ENCODE measurements at regions not wholly inside any gene's neighbourhood (a gene's known extent, or its start where the extent isn't known, plus 50 kb on each side); places are given as distances from the start of the nearest gene placed in this dataset.

GRCh38 chr3:140823106-140823505 lies 118.5 kb upstream of the SLC25A36 start:
- no peak overlapping the region for H3K4me3 ChIP-seq (ENCODE audit: low read length)
- H3K27ac ChIP-seq (ENCODE audit: low read length): no peak overlapping the region
- H3K27me3 ChIP-seq (ENCODE audit: insufficient read depth, low read depth, low read length): no peaks in the 10 kb centered on the region
- H3K4me2 ChIP-seq (ENCODE audit: low read length): no peak overlapping the region
- no peaks in the 10 kb centered on the region for H3K9me2 ChIP-seq (ENCODE audit: insufficient read depth, low read length)
- no peaks in the 10 kb centered on the region for H3F3A ChIP-seq (ENCODE audit: insufficient read depth, low read length, poor library complexity, severe bottlenecking)
- no peak overlapping the region for H2AFZ ChIP-seq (ENCODE audit: low read depth, low read length)
- no peaks in the 10 kb centered on the region for H3K9me3 ChIP-seq (ENCODE audit: low read length)
- no peak overlapping the region for H3K9ac ChIP-seq (ENCODE audit: low read length)
- H4K20me1 ChIP-seq (ENCODE audit: insufficient read depth): no peaks in the 10 kb centered on the region
- H3K79me2 ChIP-seq (replicated peaks; ENCODE audit: insufficient read depth, low read length): no peaks in the 10 kb centered on the region
- TF ChIP-seq EP300 (conservative IDR thresholded peaks at IDR 0.05; ENCODE audit: poor library complexity, severe bottlenecking) (no peak), SMC3 (conservative IDR thresholded peaks at IDR 0.05; ENCODE audit: poor library complexity) (no peak), POLR2AphosphoS5 (IDR thresholded peaks at IDR 0.05) (no peak), REST (IDR thresholded peaks at IDR 0.05; ENCODE audit: borderline replicate concordance) (no peak), RAD21 (conservative IDR thresholded peaks at IDR 0.05) (no peak), EZH2 (IDR thresholded peaks at IDR 0.05; ENCODE audit: borderline replicate concordance, insufficient read depth, low read length, poor library complexity, severe bottlenecking) (no peak)
- H3K36me3 ChIP-seq (ENCODE audit: insufficient read depth, low read length): no peaks in the 10 kb centered on the region

GRCh38 chr3:140827894-140828293 lies 113.7 kb upstream of the SLC25A36 start:
- H3K9me2 ChIP-seq (ENCODE audit: insufficient read depth, low read length): no peaks in the 10 kb centered on the region
- no peak overlapping the region for H3K9ac ChIP-seq (ENCODE audit: low read length)
- TF ChIP-seq MXI1 (conservative IDR thresholded peaks at IDR 0.05; ENCODE audit: poor library complexity, severe bottlenecking) (no peak), CTCF (IDR thresholded peaks at IDR 0.05; ENCODE audit: poor library complexity, severe bottlenecking) (no peak), RAD21 (conservative IDR thresholded peaks at IDR 0.05) (no peak), EZH2 (IDR thresholded peaks at IDR 0.05; ENCODE audit: borderline replicate concordance, insufficient read depth, low read length, poor library complexity, severe bottlenecking) (no peak), SMC3 (conservative IDR thresholded peaks at IDR 0.05; ENCODE audit: poor library complexity) (no peak), REST (IDR thresholded peaks at IDR 0.05; ENCODE audit: borderline replicate concordance) (no peak), POLR2AphosphoS5 (IDR thresholded peaks at IDR 0.05) (no peak), EP300 (conservative IDR thresholded peaks at IDR 0.05; ENCODE audit: poor library complexity, severe bottlenecking) (no peak)

More at GRCh38 chr3:140827894-140828293, 113.7 kb upstream of the SLC25A36 start:
- Histone ChIP-seq H3K9me3 (ENCODE audit: low read length) (no peaks in the 10 kb centered on the region), H3K4me3 (ENCODE audit: low read length) (no peak overlapping the region), H2AFZ (ENCODE audit: low read depth, low read length) (no peak overlapping the region), H3K36me3 (ENCODE audit: insufficient read depth, low read length) (no peaks in the 10 kb centered on the region), H4K20me1 (ENCODE audit: insufficient read depth) (no peaks in the 10 kb centered on the region), H3F3A (ENCODE audit: insufficient read depth, low read length, poor library complexity, severe bottlenecking) (no peaks in the 10 kb centered on the region), H3K4me2 (ENCODE audit: low read length) (no peak overlapping the region), H3K27ac (ENCODE audit: low read length) (no peak overlapping the region), H3K27me3 (ENCODE audit: insufficient read depth, low read depth, low read length) (no peaks in the 10 kb centered on the region), H3K79me2 (replicated peaks; ENCODE audit: insufficient read depth, low read length) (no peaks in the 10 kb centered on the region)
